ENCODE measurements at regions not wholly inside any gene's neighbourhood (a gene's known extent, or its start where the extent isn't known, plus 50 kb on each side); places are given as distances from the start of the nearest gene placed in this dataset.

GRCh38 chr10:4655406-4655805 is 170.6 kb upstream of the AKR1E2 start:
- TF ChIP-seq CTCF (IDR thresholded peaks at IDR 0.05; ENCODE audit: insufficient read depth, low read length, poor library complexity, severe bottlenecking), result no peak
- no peak for TF ChIP-seq EZH2phosphoT487 (conservative IDR thresholded peaks at IDR 0.05; ENCODE audit: low read length)
